Fibroblast of the conjunctiva (primary cell): ENCODE measurements at regions not wholly inside any gene's neighbourhood (a gene's known extent, or its start where the extent isn't known, plus 50 kb on each side); places are given as distances from the start of the nearest gene placed in this dataset.
A peak's percentile ranks its signal among the peaks of the same experiment; 100 is the strongest.

Experiments
- DNase-seq: peaks from one replicate; pipeline ENCODE4 v3.0.0-alpha.2; 2010; ENCODE audit warnings: low read depth

- DNase-seq = no peak
These were observed 378.6 kb downstream of the VPS13C start for GRCh38 chr15:61681676-61682075.

GRCh38 chr15:61681038-61681418, 379.2 kb downstream of the VPS13C start:
- DNase-seq = no peak

- DNase-seq = no peak
These were observed 379.8 kb downstream of the VPS13C start for GRCh38 chr15:61680260-61681037.

- no peak for DNase-seq
These were observed 388.5 kb downstream of the VPS13C start for GRCh38 chr15:61671736-61672135.

GRCh38 chr15:61668444-61668843, 391.8 kb downstream of the VPS13C start:
- DNase-seq = no peak

- no peak for DNase-seq
These were observed 398.5 kb downstream of the VPS13C start for GRCh38 chr15:61661791-61662190.

- peak; percentile 45 for DNase-seq
These were observed 399.7 kb downstream of the VPS13C start for GRCh38 chr15:61660579-61660978.

- peak; percentile 65 for DNase-seq
These were observed 400.6 kb downstream of the VPS13C start for GRCh38 chr15:61659566-61660190.

GRCh38 chr15:61657461-61657860, 402.8 kb downstream of the VPS13C start:
- no peak for DNase-seq

GRCh38 chr15:61656391-61656790, 403.9 kb downstream of the VPS13C start:
- DNase-seq = no peak

GRCh38 chr15:61655881-61656280, 404.4 kb downstream of the VPS13C start:
- no peak for DNase-seq

- DNase-seq = no peak
These were observed 405.3 kb downstream of the VPS13C start for GRCh38 chr15:61654918-61655317.

GRCh38 chr15:61654002-61654740, 406.1 kb downstream of the VPS13C start:
- DNase-seq = no peak

GRCh38 chr15:61653110-61653509, 407.1 kb downstream of the VPS13C start:
- no peak for DNase-seq

- no peak for DNase-seq
These were observed 409.0 kb downstream of the VPS13C start for GRCh38 chr15:61651267-61651666.

- no peak for DNase-seq
These were observed 411.2 kb downstream of the VPS13C start for GRCh38 chr15:61649046-61649445.

GRCh38 chr15:61644550-61644949, 415.4 kb upstream of the RORA start:
- no peak for DNase-seq

- no peak for DNase-seq
These were observed 412.5 kb upstream of the RORA start for GRCh38 chr15:61641645-61642044.

- no peak for DNase-seq
These were observed 411.7 kb upstream of the RORA start for GRCh38 chr15:61640756-61641155.

GRCh38 chr15:61639491-61639890, 410.4 kb upstream of the RORA start:
- no peak for DNase-seq

- no peak for DNase-seq
These were observed 405.7 kb upstream of the RORA start for GRCh38 chr15:61634837-61635236.

- no peak for DNase-seq
These were observed 404.8 kb upstream of the RORA start for GRCh38 chr15:61633951-61634350.

GRCh38 chr15:61629269-61629668, 400.2 kb upstream of the RORA start:
- no peak for DNase-seq
